NB4 (cell line): ENCODE measurements at regions not wholly inside any gene's neighbourhood (a gene's known extent, or its start where the extent isn't known, plus 50 kb on each side); places are given as distances from the start of the nearest gene placed in this dataset.

Experiments
- POLR2A ChIP-seq: IDR thresholded peaks from 2 replicates; pipeline ENCODE4 v1.6.1; 2011; ENCODE audit warnings: mild to moderate bottlenecking; ENCODE audit not compliant: insufficient read length; ENCODE audit errors: extremely low read depth
- TF ChIP-seq, protein P1 (sequence below): IDR thresholded peaks from one replicate; pipeline ENCODE4 v1.5.1; 2012; ENCODE audit warnings: low read depth, low read length
- TF ChIP-seq, protein P2 (sequence below): IDR thresholded peaks from 2 replicates; pipeline ENCODE4 v1.6.1; 2011; ENCODE audit warnings: low read depth, low read length

DNA sequence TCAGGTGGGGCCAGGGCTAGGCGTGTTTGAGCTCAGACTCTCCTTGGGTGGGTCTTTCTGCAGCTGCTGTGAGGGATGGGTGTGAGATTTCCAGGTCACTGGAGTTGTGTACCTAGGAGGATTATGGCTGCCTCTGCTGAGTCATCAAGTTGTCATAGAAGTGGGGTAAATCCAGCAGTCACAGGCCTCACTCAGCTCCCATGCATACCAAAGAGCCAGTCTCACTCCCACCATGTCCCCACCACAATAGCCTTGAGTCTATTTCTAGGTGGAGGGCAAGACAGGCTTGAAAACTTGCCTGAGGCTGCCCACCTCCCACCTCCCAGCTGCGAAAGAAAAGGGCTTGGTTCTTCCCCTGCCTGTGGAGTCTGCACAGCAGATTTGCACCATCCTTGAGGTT lies 194.0 kb upstream of the PCDH17 start:
- no peak for TF ChIP-seq POLR2A
- TF ChIP-seq, protein P1, sequence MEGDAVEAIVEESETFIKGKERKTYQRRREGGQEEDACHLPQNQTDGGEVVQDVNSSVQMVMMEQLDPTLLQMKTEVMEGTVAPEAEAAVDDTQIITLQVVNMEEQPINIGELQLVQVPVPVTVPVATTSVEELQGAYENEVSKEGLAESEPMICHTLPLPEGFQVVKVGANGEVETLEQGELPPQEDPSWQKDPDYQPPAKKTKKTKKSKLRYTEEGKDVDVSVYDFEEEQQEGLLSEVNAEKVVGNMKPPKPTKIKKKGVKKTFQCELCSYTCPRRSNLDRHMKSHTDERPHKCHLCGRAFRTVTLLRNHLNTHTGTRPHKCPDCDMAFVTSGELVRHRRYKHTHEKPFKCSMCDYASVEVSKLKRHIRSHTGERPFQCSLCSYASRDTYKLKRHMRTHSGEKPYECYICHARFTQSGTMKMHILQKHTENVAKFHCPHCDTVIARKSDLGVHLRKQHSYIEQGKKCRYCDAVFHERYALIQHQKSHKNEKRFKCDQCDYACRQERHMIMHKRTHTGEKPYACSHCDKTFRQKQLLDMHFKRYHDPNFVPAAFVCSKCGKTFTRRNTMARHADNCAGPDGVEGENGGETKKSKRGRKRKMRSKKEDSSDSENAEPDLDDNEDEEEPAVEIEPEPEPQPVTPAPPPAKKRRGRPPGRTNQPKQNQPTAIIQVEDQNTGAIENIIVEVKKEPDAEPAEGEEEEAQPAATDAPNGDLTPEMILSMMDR = no peak
- TF ChIP-seq, protein P2, sequence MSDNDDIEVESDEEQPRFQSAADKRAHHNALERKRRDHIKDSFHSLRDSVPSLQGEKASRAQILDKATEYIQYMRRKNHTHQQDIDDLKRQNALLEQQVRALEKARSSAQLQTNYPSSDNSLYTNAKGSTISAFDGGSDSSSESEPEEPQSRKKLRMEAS = no peak
